PFSK-1 (cell line): ENCODE measurements at regions not wholly inside any gene's neighbourhood (a gene's known extent, or its start where the extent isn't known, plus 50 kb on each side); places are given as distances from the start of the nearest gene placed in this dataset.

ENCODE experiments used
- FOXP2 ChIP-seq: optimal IDR thresholded peaks from 2 replicates; pipeline ENCODE3; 2011; ENCODE audit warnings: borderline replicate concordance, control low read depth, inconsistent platforms; ENCODE audit not compliant: insufficient read depth; ENCODE audit errors: extremely low read length, extremely low read depth
- POLR2AphosphoS5 ChIP-seq: IDR thresholded peaks from 2 replicates; pipeline ENCODE4 v1.6.1; 2012; ENCODE audit warnings: low read depth, mild to moderate bottlenecking, control low read depth, low read length, moderate library complexity
- SIN3A ChIP-seq: IDR thresholded peaks from 2 replicates; pipeline ENCODE4 v1.6.1; 2012; ENCODE audit warnings: mild to moderate bottlenecking, low read length, moderate library complexity, borderline replicate concordance; ENCODE audit not compliant: insufficient read depth
- TAF1 ChIP-seq: IDR thresholded peaks from 2 replicates; pipeline ENCODE4 v1.6.1; 2012; ENCODE audit warnings: low read length, control low read depth, borderline replicate concordance; ENCODE audit not compliant: insufficient read depth
- TF ChIP-seq, protein P1 (sequence below), 2 experiments: IDR thresholded peaks; 2 replicates each; pipeline versions ENCODE4 v1.6.1 to v1.8.0; 2011 to 2012; ENCODE audit warnings: low read depth in 2 of 2, low read length in 2 of 2, control low read depth in 1 of 2, inconsistent platforms in 1 of 2, mild to moderate bottlenecking in 1 of 2, moderate library complexity in 1 of 2; ENCODE audit not compliant: insufficient read depth in 1 of 2

GRCh38 chr12:92045852-92046251 lies 99.8 kb downstream of the BTG1 start:
- TF ChIP-seq SIN3A (no peak), TAF1 (no peak), POLR2AphosphoS5 (no peak), FOXP2 (no peak)
- TF ChIP-seq, protein P1, sequence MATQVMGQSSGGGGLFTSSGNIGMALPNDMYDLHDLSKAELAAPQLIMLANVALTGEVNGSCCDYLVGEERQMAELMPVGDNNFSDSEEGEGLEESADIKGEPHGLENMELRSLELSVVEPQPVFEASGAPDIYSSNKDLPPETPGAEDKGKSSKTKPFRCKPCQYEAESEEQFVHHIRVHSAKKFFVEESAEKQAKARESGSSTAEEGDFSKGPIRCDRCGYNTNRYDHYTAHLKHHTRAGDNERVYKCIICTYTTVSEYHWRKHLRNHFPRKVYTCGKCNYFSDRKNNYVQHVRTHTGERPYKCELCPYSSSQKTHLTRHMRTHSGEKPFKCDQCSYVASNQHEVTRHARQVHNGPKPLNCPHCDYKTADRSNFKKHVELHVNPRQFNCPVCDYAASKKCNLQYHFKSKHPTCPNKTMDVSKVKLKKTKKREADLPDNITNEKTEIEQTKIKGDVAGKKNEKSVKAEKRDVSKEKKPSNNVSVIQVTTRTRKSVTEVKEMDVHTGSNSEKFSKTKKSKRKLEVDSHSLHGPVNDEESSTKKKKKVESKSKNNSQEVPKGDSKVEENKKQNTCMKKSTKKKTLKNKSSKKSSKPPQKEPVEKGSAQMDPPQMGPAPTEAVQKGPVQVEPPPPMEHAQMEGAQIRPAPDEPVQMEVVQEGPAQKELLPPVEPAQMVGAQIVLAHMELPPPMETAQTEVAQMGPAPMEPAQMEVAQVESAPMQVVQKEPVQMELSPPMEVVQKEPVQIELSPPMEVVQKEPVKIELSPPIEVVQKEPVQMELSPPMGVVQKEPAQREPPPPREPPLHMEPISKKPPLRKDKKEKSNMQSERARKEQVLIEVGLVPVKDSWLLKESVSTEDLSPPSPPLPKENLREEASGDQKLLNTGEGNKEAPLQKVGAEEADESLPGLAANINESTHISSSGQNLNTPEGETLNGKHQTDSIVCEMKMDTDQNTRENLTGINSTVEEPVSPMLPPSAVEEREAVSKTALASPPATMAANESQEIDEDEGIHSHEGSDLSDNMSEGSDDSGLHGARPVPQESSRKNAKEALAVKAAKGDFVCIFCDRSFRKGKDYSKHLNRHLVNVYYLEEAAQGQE (IDR thresholded peaks at IDR 0.05; ENCODE audit: insufficient read depth in 1 of 2, low read depth in 2 of 2, low read length in 2 of 2), result no peak

- no peak for TF ChIP-seq FOXP2
- TF ChIP-seq, protein P1 (IDR thresholded peaks at IDR 0.05; ENCODE audit: insufficient read depth in 1 of 2, low read depth in 2 of 2, low read length in 2 of 2), result no peak
- TF ChIP-seq POLR2AphosphoS5, result no peak
- TF ChIP-seq SIN3A, result no peak
- no peak for TF ChIP-seq TAF1
Observed at GRCh38 chr12:92044435-92044834, 101.2 kb downstream of the BTG1 start.

GRCh38 chr12:92042791-92043531 lies 102.7 kb downstream of the BTG1 start:
- TF ChIP-seq, protein P1 (IDR thresholded peaks at IDR 0.05; ENCODE audit: insufficient read depth in 1 of 2, low read depth in 2 of 2, low read length in 2 of 2), result no peak
- TF ChIP-seq POLR2AphosphoS5 (no peak), FOXP2 (no peak), TAF1 (no peak), SIN3A (no peak)

- TF ChIP-seq FOXP2 (no peak), TAF1 (no peak), SIN3A (no peak), POLR2AphosphoS5 (no peak)
- TF ChIP-seq, protein P1 (IDR thresholded peaks at IDR 0.05; ENCODE audit: insufficient read depth in 1 of 2, low read depth in 2 of 2, low read length in 2 of 2), result no peak
Observed at GRCh38 chr12:92041742-92042141, 103.9 kb downstream of the BTG1 start.

DNA sequence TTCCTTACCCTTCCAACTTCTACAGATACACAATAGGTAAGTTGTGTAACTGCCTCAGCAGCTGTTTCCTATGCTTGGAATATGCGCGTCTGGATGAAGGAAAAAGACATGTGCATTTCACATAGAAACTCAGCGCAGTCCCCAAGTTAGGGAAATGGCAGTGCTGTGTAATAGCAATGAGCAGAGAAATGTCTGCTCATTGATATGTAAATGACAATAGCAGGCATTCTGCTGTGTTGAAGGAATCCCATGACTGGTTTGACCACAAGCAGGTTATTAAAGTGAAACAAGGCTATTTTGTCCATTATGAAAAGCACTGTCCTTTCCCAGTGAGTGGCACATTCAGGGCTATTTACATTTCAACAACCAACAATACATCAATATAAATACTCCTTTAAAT lies 106.6 kb downstream of the BTG1 start:
- no peak for TF ChIP-seq SIN3A
- no peak for TF ChIP-seq TAF1
- TF ChIP-seq, protein P1 (IDR thresholded peaks at IDR 0.05; ENCODE audit: insufficient read depth in 1 of 2, low read depth in 2 of 2, low read length in 2 of 2), result no peak
- no peak for TF ChIP-seq FOXP2
- no peak for TF ChIP-seq POLR2AphosphoS5
